ENCODE measurements at regions not wholly inside any gene's neighbourhood (a gene's known extent, or its start where the extent isn't known, plus 50 kb on each side); places are given as distances from the start of the nearest gene placed in this dataset.

- no peak for TF ChIP-seq CTCF (IDR thresholded peaks at IDR 0.05)
- TF ChIP-seq POLR2A (IDR thresholded peaks at IDR 0.05) = no peak
Measured at GRCh38 chr9:23379842-23380241, 446.2 kb downstream of the ELAVL2 start.

Data from tibial nerve (tissue), 3 donors.